ENCODE measurements at regions not wholly inside any gene's neighbourhood (a gene's known extent, or its start where the extent isn't known, plus 50 kb on each side); places are given as distances from the start of the nearest gene placed in this dataset.

- ChIA-PET POLR2A (no interaction called here), CTCF (no interaction called here)
- no TSS peak for BruUV-seq (replicated peaks)
- Mint-ChIP-seq H3K9me3 (ENCODE audit: unreplicated experiment) (peaks cover 9% of the 10 kb centered on the region), H3K27me3 (ENCODE audit: insufficient read depth, unreplicated experiment) (peaks cover 18% of the 10 kb centered on the region), H3K36me3 (ENCODE audit: insufficient read depth, unreplicated experiment) (no peaks in the 10 kb centered on the region), H3K4me1 (ENCODE audit: low read depth, unreplicated experiment) (no peaks in the 10 kb centered on the region), H3K4me3 (ENCODE audit: unreplicated experiment) (no peak overlapping the region), H3K27ac (ENCODE audit: unreplicated experiment) (no peak overlapping the region)
- TF ChIP-seq, protein P1, sequence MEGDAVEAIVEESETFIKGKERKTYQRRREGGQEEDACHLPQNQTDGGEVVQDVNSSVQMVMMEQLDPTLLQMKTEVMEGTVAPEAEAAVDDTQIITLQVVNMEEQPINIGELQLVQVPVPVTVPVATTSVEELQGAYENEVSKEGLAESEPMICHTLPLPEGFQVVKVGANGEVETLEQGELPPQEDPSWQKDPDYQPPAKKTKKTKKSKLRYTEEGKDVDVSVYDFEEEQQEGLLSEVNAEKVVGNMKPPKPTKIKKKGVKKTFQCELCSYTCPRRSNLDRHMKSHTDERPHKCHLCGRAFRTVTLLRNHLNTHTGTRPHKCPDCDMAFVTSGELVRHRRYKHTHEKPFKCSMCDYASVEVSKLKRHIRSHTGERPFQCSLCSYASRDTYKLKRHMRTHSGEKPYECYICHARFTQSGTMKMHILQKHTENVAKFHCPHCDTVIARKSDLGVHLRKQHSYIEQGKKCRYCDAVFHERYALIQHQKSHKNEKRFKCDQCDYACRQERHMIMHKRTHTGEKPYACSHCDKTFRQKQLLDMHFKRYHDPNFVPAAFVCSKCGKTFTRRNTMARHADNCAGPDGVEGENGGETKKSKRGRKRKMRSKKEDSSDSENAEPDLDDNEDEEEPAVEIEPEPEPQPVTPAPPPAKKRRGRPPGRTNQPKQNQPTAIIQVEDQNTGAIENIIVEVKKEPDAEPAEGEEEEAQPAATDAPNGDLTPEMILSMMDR (IDR thresholded peaks at IDR 0.05; ENCODE audit: insufficient read depth in 1 of 2, low read depth in 1 of 2, low read length in 1 of 2, severe bottlenecking in 1 of 2, unreplicated experiment in 1 of 2) = no peak
- Histone ChIP-seq H3K36me3 (ENCODE audit: control insufficient read depth, insufficient read depth, low read length) (no peaks in the 10 kb centered on the region), H3K4me3 (ENCODE audit: low read depth, low read length) (no peak overlapping the region), H3K9me3 (no peaks in the 10 kb centered on the region; the same call in 1 of the 2 replicates), H3K4me1 (no peaks in the 10 kb centered on the region), H3K27me3 (replicated peaks; ENCODE audit: control insufficient read depth, insufficient read depth, low read length) (no peaks in the 10 kb centered on the region)
- no peak for DNase-seq
- intact Hi-C loops (cut with micrococcal nuclease; ENCODE audit: unreplicated experiment) = no loop called here
Measured at GRCh38 chr2:224126440-224126839, 87.4 kb upstream of the SERPINE2 start.

- no peaks in the 10 kb centered on the region; the same call in 1 of the 2 replicates for H3K9me3 ChIP-seq
- H3K4me3 Mint-ChIP-seq (ENCODE audit: unreplicated experiment) = no peak overlapping the region
- no peak overlapping the region for H3K4me3 ChIP-seq (ENCODE audit: low read depth, low read length)
- no peaks in the 10 kb centered on the region for H3K4me1 ChIP-seq
- H3K27me3 ChIP-seq (replicated peaks; ENCODE audit: control insufficient read depth, insufficient read depth, low read length) = no peaks in the 10 kb centered on the region
- DNase-seq = no peak
- CTCF ChIA-PET = no interaction called here
- POLR2A ChIA-PET = no interaction called here
- no peaks in the 10 kb centered on the region for H3K4me1 Mint-ChIP-seq (ENCODE audit: low read depth, unreplicated experiment)
- no peaks in the 10 kb centered on the region for H3K36me3 ChIP-seq (ENCODE audit: control insufficient read depth, insufficient read depth, low read length)
- intact Hi-C loops (cut with micrococcal nuclease; ENCODE audit: unreplicated experiment) = no loop called here
- no TSS peak for BruUV-seq (replicated peaks)
- no peaks in the 10 kb centered on the region for H3K36me3 Mint-ChIP-seq (ENCODE audit: insufficient read depth, unreplicated experiment)
- peaks cover 15% of the 10 kb centered on the region for H3K27me3 Mint-ChIP-seq (ENCODE audit: insufficient read depth, unreplicated experiment)
- H3K9me3 Mint-ChIP-seq (ENCODE audit: unreplicated experiment) = peaks cover 9% of the 10 kb centered on the region
- TF ChIP-seq, protein P1 (IDR thresholded peaks at IDR 0.05; ENCODE audit: insufficient read depth in 1 of 2, low read depth in 1 of 2, low read length in 1 of 2, severe bottlenecking in 1 of 2, unreplicated experiment in 1 of 2) = no peak
- no peak overlapping the region for H3K27ac Mint-ChIP-seq (ENCODE audit: unreplicated experiment)
Measured at GRCh38 chr2:224126003-224126402, 86.9 kb upstream of the SERPINE2 start.

- Histone ChIP-seq H3K27me3 (replicated peaks; ENCODE audit: control insufficient read depth, insufficient read depth, low read length) (no peaks in the 10 kb centered on the region), H3K4me1 (no peaks in the 10 kb centered on the region), H3K36me3 (ENCODE audit: control insufficient read depth, insufficient read depth, low read length) (no peaks in the 10 kb centered on the region), H3K4me3 (ENCODE audit: low read depth, low read length) (no peak overlapping the region), H3K9me3 (peaks cover 11% of the 10 kb centered on the region; the same call in 1 of the 2 replicates)
- CTCF ChIA-PET = no interaction called here
- POLR2A ChIA-PET = no interaction called here
- no peak for DNase-seq
- Mint-ChIP-seq H3K27me3 (ENCODE audit: insufficient read depth, unreplicated experiment) (peaks cover 10% of the 10 kb centered on the region), H3K4me1 (ENCODE audit: low read depth, unreplicated experiment) (no peaks in the 10 kb centered on the region), H3K36me3 (ENCODE audit: insufficient read depth, unreplicated experiment) (no peaks in the 10 kb centered on the region), H3K27ac (ENCODE audit: unreplicated experiment) (no peak overlapping the region), H3K9me3 (ENCODE audit: unreplicated experiment) (peaks cover 12% of the 10 kb centered on the region), H3K4me3 (ENCODE audit: unreplicated experiment) (no peak overlapping the region)
- no TSS peak for BruUV-seq (replicated peaks)
- TF ChIP-seq, protein P1 (IDR thresholded peaks at IDR 0.05; ENCODE audit: insufficient read depth in 1 of 2, low read depth in 1 of 2, low read length in 1 of 2, severe bottlenecking in 1 of 2, unreplicated experiment in 1 of 2) = no peak
- intact Hi-C loops (cut with micrococcal nuclease; ENCODE audit: unreplicated experiment) = no loop called here
Measured at GRCh38 chr2:224122542-224122941, 83.5 kb upstream of the SERPINE2 start.

All from Caco-2 (cell line).